K562 (cell line): ENCODE measurements at regions not wholly inside any gene's neighbourhood (a gene's known extent, or its start where the extent isn't known, plus 50 kb on each side); places are given as distances from the start of the nearest gene placed in this dataset.

Experiments used
- ATAC-seq: fragments of 200-7000 bp; cut with Tn5 transposase; 3 replicates; pipeline ENCODE4 v1.9.1; 2020; ENCODE audit warnings: moderate library complexity
- BruUV-seq: library from RNA; stranded (reverse); fragments of 400-500 nt; replicated peaks from 2 replicates; lab custom pipeline; 2021; lab: Mats Ljungman, UMichigan
- CTCF ChIA-PET: fragments of 300-600 bp; formaldehyde crosslinking; extraction: SDS; loops from one replicate; lab custom pipeline; 2021; ENCODE audit warnings: low intra/inter-chr PET ratio; lab: Yijun Ruan, JAX
- POLR2A ChIA-PET: fragments of 300-600, 350-650 bp; sonication (Branson Sonifier 250); formaldehyde crosslinking; extraction: SDS; loops from one replicate; lab custom pipeline; 2021; ENCODE audit warnings: antibody characterized with exemption, inconsistent platforms; lab: Yijun Ruan, JAX
- DNase-seq, 4 experiments: peaks; one replicate each; pipeline versions ENCODE4 v3.0.0 to v3.0.0-alpha.2; 2011 to 2018; ENCODE audit warnings: low spot score in 3 of 4, mixed read lengths in 3 of 4; ENCODE audit errors: extremely low read depth in 1 of 4
- FAIRE-seq: peaks from 2 replicates; lab custom pipeline; 2011; peaks lifted over from hg19 to GRCh38; lab: Jason Lieb, UNC
- H2AFZ ChIP-seq: 2 replicates; pipeline ENCODE4 v1.6.0; 2011; ENCODE audit warnings: low read depth, low read length, control low read depth, inconsistent platforms
- H3K27ac ChIP-seq: fragments of 200-600 bp; 3 replicates; pipeline ENCODE4 v1.8.0; 2011; ENCODE audit warnings: low read depth, mild to moderate bottlenecking, control low read depth, inconsistent platforms, low read length, moderate library complexity, mixed read lengths; ENCODE audit errors: extremely low read depth
- H3K27me3 ChIP-seq, 2 experiments: fragments of 300-600 bp in 1 of 2; 2 replicates in 1 of 2; 3 replicates in 1 of 2; pipeline versions ENCODE4 v1.6.0 to v1.8.0; 2011; ENCODE audit warnings: inconsistent platforms in 2 of 2, low read length in 2 of 2, mild to moderate bottlenecking in 1 of 2, mixed read lengths in 1 of 2, moderate library complexity in 1 of 2; ENCODE audit not compliant: control insufficient read depth in 2 of 2, insufficient read depth in 2 of 2
- H3K36me3 ChIP-seq: fragments of 300-600 bp; 3 replicates; pipeline ENCODE4 v1.8.0; 2011; ENCODE audit warnings: mild to moderate bottlenecking, low read length, inconsistent platforms; ENCODE audit not compliant: control insufficient read depth, insufficient read depth
- H3K4me1 ChIP-seq, 2 experiments: fragments of 200-600 bp in 1 of 2; replicated peaks in 1 of 2; 2 replicates in 1 of 2; 3 replicates in 1 of 2; pipeline versions ENCODE4 v1.5.1 to v1.8.0; 2011; ENCODE audit warnings: inconsistent platforms in 2 of 2, low read length in 2 of 2, mild to moderate bottlenecking in 1 of 2, mixed read lengths in 1 of 2, moderate library complexity in 1 of 2; ENCODE audit not compliant: control insufficient read depth in 2 of 2, insufficient read depth in 2 of 2
- H3K4me2 ChIP-seq: 2 replicates; pipeline ENCODE4 v1.6.1; 2011; ENCODE audit warnings: low read length, control low read depth, inconsistent platforms, mixed read lengths; ENCODE audit not compliant: insufficient read depth
- H3K4me3 ChIP-seq: fragments of 200-600 bp; sonication (generic), shearing (Covaris generic); 2 replicates; pipeline ENCODE4 v1.5.1; 2016; ENCODE audit warnings: control low read depth, inconsistent platforms
- H3K79me2 ChIP-seq: fragments of 200-600 bp; 3 replicates; pipeline ENCODE4 v1.8.0; 2011; ENCODE audit warnings: low read length, inconsistent platforms; ENCODE audit not compliant: control insufficient read depth, insufficient read depth
- H3K9ac ChIP-seq, 2 experiments: 2 replicates each; pipeline versions ENCODE4 v1.6.0 to v1.6.1; 2011; ENCODE audit warnings: low read depth in 2 of 2, low read length in 2 of 2, control low read depth in 1 of 2, inconsistent platforms in 1 of 2, mild to moderate bottlenecking in 1 of 2, mixed read lengths in 1 of 2; ENCODE audit not compliant: insufficient read depth in 1 of 2
- H3K9me1 ChIP-seq: one replicate; pipeline ENCODE4 v1.6.0; 2011; ENCODE audit warnings: inconsistent platforms, mild to moderate bottlenecking, low read length, moderate library complexity; ENCODE audit not compliant: control insufficient read depth, insufficient read depth
- H3K9me3 ChIP-seq: replicated peaks from 2 replicates; pipeline ENCODE4 v1.5.1; 2011; ENCODE audit warnings: low read depth, low read length, inconsistent platforms; ENCODE audit not compliant: control insufficient read depth, insufficient read depth
- H4K20me1 ChIP-seq: replicated peaks from 2 replicates; pipeline ENCODE4 v1.6.1; 2011; ENCODE audit warnings: low read length, inconsistent platforms, mixed read lengths; ENCODE audit not compliant: control insufficient read depth, insufficient read depth
- BRD4 ChIP-seq: fragments of 200-600 bp; sonication (generic); IDR thresholded peaks from 2 replicates; pipeline ENCODE4 v1.6.1; 2017; ENCODE audit warnings: inconsistent platforms
- CREM ChIP-seq: IDR thresholded peaks from 2 replicates; pipeline ENCODE4 v1.6.1; 2014; ENCODE audit warnings: antibody characterized with exemption, low read depth
- EWSR1 ChIP-seq: fragments of 450-650 bp; IDR thresholded peaks from 2 replicates; pipeline ENCODE4 v1.6.1; 2018; ENCODE audit warnings: borderline replicate concordance, mild to moderate bottlenecking, low read depth, moderate library complexity; ENCODE audit not compliant: partially characterized antibody
- GABPA ChIP-seq: fragments of 200-800 bp; sonication (Bioruptor generic); conservative IDR thresholded peaks from 2 replicates; pipeline ENCODE4 v1.6.1; 2016; ENCODE audit warnings: low read depth, missing genetic modification characterization, missing compliant biosample characterization
- GTF2A2 ChIP-seq: IDR thresholded peaks from 2 replicates; pipeline ENCODE4 v1.6.1; 2016; ENCODE audit warnings: mild to moderate bottlenecking, missing genetic modification characterization, missing compliant biosample characterization
- HEY1 ChIP-seq: fragments of 250-450 bp; sonication (Bioruptor Pico); IDR thresholded peaks from 2 replicates; pipeline ENCODE4 v1.5.0; 2020; ENCODE audit warnings: mild to moderate bottlenecking, moderate library complexity, borderline replicate concordance
- HINFP ChIP-seq: fragments of 450-650 bp; conservative IDR thresholded peaks from 2 replicates; pipeline ENCODE4 v1.6.1; 2016; ENCODE audit warnings: missing genetic modification characterization, low read depth, mild to moderate bottlenecking, control low read depth, missing compliant biosample characterization
- HMBOX1 ChIP-seq: sonication (generic); IDR thresholded peaks from 2 replicates; pipeline ENCODE4 v1.6.1; 2016
- MCM7 ChIP-seq, 2 experiments: fragments of 450-650 bp; IDR thresholded peaks; 2 replicates each; pipeline ENCODE4 v1.6.1; 2016 to 2018
- MITF ChIP-seq: IDR thresholded peaks from 2 replicates; pipeline ENCODE4 v1.6.1; 2014; ENCODE audit warnings: antibody characterized with exemption
- NR2F6 ChIP-seq: fragments of 450-650 bp; formaldehyde crosslinking; IDR thresholded peaks from 2 replicates; pipeline ENCODE4 v1.4.0; 2020; ENCODE audit warnings: mild to moderate bottlenecking
- PHB ChIP-seq: fragments of 250-450 bp; sonication (Bioruptor Pico); IDR thresholded peaks from 2 replicates; pipeline ENCODE4 v1.5.0; 2021
- POLR3A ChIP-seq: IDR thresholded peaks from 2 replicates; pipeline ENCODE4 v1.6.1; 2011; ENCODE audit warnings: borderline replicate concordance, mild to moderate bottlenecking, moderate library complexity; ENCODE audit not compliant: insufficient read length, insufficient read depth; ENCODE audit errors: extremely low read depth
- TFAM ChIP-seq: fragments of 250-450 bp; sonication (Bioruptor Pico); conservative IDR thresholded peaks from 2 replicates; pipeline ENCODE4 v1.5.0; 2021; ENCODE audit warnings: mild to moderate bottlenecking, moderate library complexity
- ZC3H8 ChIP-seq: fragments of 450-650 bp; IDR thresholded peaks from 2 replicates; pipeline ENCODE4 v1.6.1; 2017
- ZNF511 ChIP-seq: sonication (generic); formaldehyde crosslinking; IDR thresholded peaks from 2 replicates; pipeline ENCODE4 v1.8.0; 2022; ENCODE audit warnings: mild to moderate bottlenecking, missing genetic modification reagents
- ZNF655 ChIP-seq: fragments of 250-450 bp; sonication (Bioruptor Pico); IDR thresholded peaks from 2 replicates; pipeline ENCODE4 v1.5.0; 2021
- WGBS: fragments of 100-300 bp; shearing (Covaris generic); methylation state at CpG from one replicate; pipeline ENCODE4 v1.1.6; 2016; ENCODE audit warnings: low coverage, mixed read lengths; ENCODE audit not compliant: insufficient coverage; ENCODE audit errors: missing lambda C conversion rate; 5-methylcytosine and 5-hydroxymethylcytosine counted together
- in situ Hi-C: fragments of 300-500 bp; cut with MboI; formaldehyde crosslinking; loops from 4 replicates; pipeline ENCODE4 v1.15.0; 2018; ENCODE audit warnings: inconsistent platforms, mixed read lengths
- intact Hi-C: fragments of 100-400 bp; cut with micrococcal nuclease; formaldehyde crosslinking; loops from 2 replicates; pipeline ENCODE4 v1.14.2; 2022

- no peak overlapping the region for H3K4me3 ChIP-seq
- H3K36me3 ChIP-seq = no peaks in the 10 kb centered on the region
- FAIRE-seq (no peak), ATAC-seq (no peak), DNase-seq (no peak)
- no peaks in the 10 kb centered on the region for H3K9me3 ChIP-seq
- in situ Hi-C loops = no loop called here
- no peak overlapping the region for H3K9ac ChIP-seq
- BruUV-seq = no TSS peak
- H2AFZ ChIP-seq = no peak overlapping the region
- WGBS = 0% methylated on average over 1 of the region's 1 CpG
- no peak overlapping the region for H3K27ac ChIP-seq
- intact Hi-C loops = no loop called here
- ChIA-PET POLR2A (no interaction called here), CTCF (no interaction called here)
- no peaks in the 10 kb centered on the region for H3K27me3 ChIP-seq
- H3K79me2 ChIP-seq = no peaks in the 10 kb centered on the region
- no peak overlapping the region for H3K4me2 ChIP-seq
- H3K4me1 ChIP-seq = no peaks in the 10 kb centered on the region
- no peaks in the 10 kb centered on the region for H3K9me1 ChIP-seq
- no peaks in the 10 kb centered on the region for H4K20me1 ChIP-seq
- TF ChIP-seq MCM7 (IDR thresholded peaks at IDR 0.05) = no peak
- no peak for TF ChIP-seq HINFP
- no peak for TF ChIP-seq CREM
- TF ChIP-seq POLR3A = no peak
- TF ChIP-seq MITF = no peak
- no peak for TF ChIP-seq EWSR1
- no peak for TF ChIP-seq PHB (CRISPR knock-in tag)
- no peak for TF ChIP-seq HEY1
- no peak for TF ChIP-seq ZNF511
- TF ChIP-seq ZC3H8 = no peak
- TF ChIP-seq HMBOX1 = no peak
- no peak for TF ChIP-seq TFAM (CRISPR knock-in tag)
- TF ChIP-seq GABPA (tag) = no peak
- TF ChIP-seq ZNF655 (CRISPR knock-in tag) = no peak
- no peak for TF ChIP-seq BRD4
- TF ChIP-seq GTF2A2 = no peak
- no peak for TF ChIP-seq NR2F6 (CRISPR knock-in tag)
- TF ChIP-seq, all 486 proteins: peak for 0
Measured at GRCh38 chr13:82729401-82729800, 1152.9 kb downstream of the SLITRK1 start.
